MM.1S (cell line): ENCODE measurements at regions not wholly inside any gene's neighbourhood (a gene's known extent, or its start where the extent isn't known, plus 50 kb on each side); places are given as distances from the start of the nearest gene placed in this dataset.

Source experiments
- DNase-seq: peaks from one replicate; pipeline ENCODE4 v3.0.0-alpha.2; 2015
- H2AFZ ChIP-seq: fragments of 300-600 bp; sonication (generic); 2 replicates; pipeline ENCODE4 v1.6.0; 2016; ENCODE audit warnings: antibody characterized with exemption, low read length
- H3F3A ChIP-seq: fragments of 300-600 bp; sonication (generic); 2 replicates; pipeline ENCODE4 v1.6.1; 2016; ENCODE audit warnings: mild to moderate bottlenecking, antibody characterized with exemption, low read length, moderate library complexity, mixed read lengths; ENCODE audit not compliant: insufficient read depth
- H3K27ac ChIP-seq: fragments of 300-600 bp; sonication (generic); 2 replicates; pipeline ENCODE4 v1.5.1; 2016; ENCODE audit warnings: mild to moderate bottlenecking, low read length
- H3K27me3 ChIP-seq: fragments of 300-600 bp; sonication (generic); replicated peaks from 2 replicates; pipeline ENCODE4 v1.6.0; 2016; ENCODE audit warnings: low read length; ENCODE audit not compliant: insufficient read depth
- H3K36me3 ChIP-seq: fragments of 300-600 bp; sonication (generic); replicated peaks from 2 replicates; pipeline ENCODE4 v1.6.1; 2016; ENCODE audit warnings: mild to moderate bottlenecking, low read length, mixed read lengths; ENCODE audit not compliant: insufficient read depth
- H3K4me1 ChIP-seq: fragments of 300-600 bp; sonication (generic); 2 replicates; pipeline ENCODE4 v1.6.1; 2016; ENCODE audit warnings: low read length, mixed read lengths
- H3K4me2 ChIP-seq: fragments of 300-600 bp; sonication (generic); 2 replicates; pipeline ENCODE4 v1.6.0; 2016; ENCODE audit warnings: low read depth, low read length
- H3K4me3 ChIP-seq: fragments of 300-600 bp; sonication (generic); 2 replicates; pipeline ENCODE4 v1.5.1; 2016; ENCODE audit warnings: low read length, mixed read lengths
- H3K79me2 ChIP-seq: fragments of 300-600 bp; sonication (generic); 2 replicates; pipeline ENCODE4 v1.6.1; 2016; ENCODE audit warnings: mixed run types, low read length, mixed read lengths
- H3K9ac ChIP-seq: fragments of 300-600 bp; sonication (generic); 2 replicates; pipeline ENCODE4 v1.6.1; 2016; ENCODE audit warnings: low read length, mixed read lengths
- H3K9me2 ChIP-seq: fragments of 300-600 bp; sonication (generic); replicated peaks from 2 replicates; pipeline ENCODE4 v1.6.1; 2016; ENCODE audit warnings: mild to moderate bottlenecking, low read length, mixed read lengths; ENCODE audit not compliant: insufficient read depth
- H3K9me3 ChIP-seq: fragments of 300-600 bp; sonication (generic); replicated peaks from 2 replicates; pipeline ENCODE4 v1.6.1; 2016; ENCODE audit warnings: mild to moderate bottlenecking, low read length, mixed read lengths; ENCODE audit not compliant: insufficient read depth
- H4K20me1 ChIP-seq: fragments of 300-600 bp; sonication (generic); 2 replicates; pipeline ENCODE4 v1.6.1; 2016; ENCODE audit warnings: mild to moderate bottlenecking, low read length, moderate library complexity, mixed read lengths; ENCODE audit not compliant: insufficient read depth
- EZH2 ChIP-seq: fragments of 300-600 bp; sonication (generic); optimal IDR thresholded peaks from 2 replicates; pipeline ENCODE3; 2017; ENCODE audit warnings: low read depth, mild to moderate bottlenecking, antibody characterized with exemption, low read length, mixed read lengths
- EZH2phosphoT487 ChIP-seq: fragments of 300-600 bp; sonication (generic); IDR thresholded peaks from 2 replicates; pipeline ENCODE4 v1.6.1; 2018; ENCODE audit warnings: antibody characterized with exemption, low read length
- TF ChIP-seq, protein P1 (sequence below): fragments of 300-600 bp; sonication (generic); IDR thresholded peaks from 2 replicates; pipeline ENCODE4 v1.5.1; 2016; ENCODE audit warnings: antibody characterized with exemption, low read length, mixed read lengths

DNA sequence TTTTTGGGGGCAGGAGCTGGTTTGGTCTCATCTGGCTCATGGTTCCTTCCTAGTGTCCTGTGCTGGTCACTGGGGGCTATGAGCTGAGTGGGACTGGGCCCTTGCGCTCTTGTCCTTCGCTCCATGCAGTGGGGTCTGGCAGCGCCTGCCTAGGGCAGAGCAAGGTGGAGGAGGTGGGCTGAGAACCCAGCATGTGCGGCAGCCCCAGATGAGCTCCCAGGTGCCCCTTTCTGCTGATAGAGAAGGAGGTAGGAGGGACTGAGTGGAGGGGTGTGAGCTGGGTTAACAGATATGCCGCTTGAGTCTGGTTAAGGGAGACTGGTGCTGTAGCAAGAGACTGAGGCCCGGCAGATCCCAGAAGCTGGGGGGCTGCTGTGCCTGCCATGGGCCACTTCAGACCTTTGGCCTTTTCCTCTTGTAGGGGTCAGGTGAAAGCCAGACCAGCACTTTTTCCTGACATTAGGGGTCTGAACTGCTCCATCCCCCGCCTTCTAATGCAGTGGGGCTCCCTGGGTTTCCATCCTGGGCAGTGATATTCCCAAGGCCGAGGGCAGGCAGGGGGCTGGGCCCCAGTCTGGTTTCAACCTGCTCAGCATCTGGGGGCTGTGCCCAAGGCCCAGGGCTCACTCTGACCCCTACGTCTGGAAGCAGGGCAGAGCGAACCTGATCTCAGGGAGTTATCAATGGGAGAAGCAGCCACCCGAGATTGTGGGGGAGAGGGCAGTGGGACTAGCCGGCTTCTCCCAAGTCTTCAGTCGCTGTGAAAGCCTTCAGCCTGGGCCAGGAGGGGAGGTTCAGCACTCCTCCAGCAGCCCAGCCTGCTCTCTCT, 62.9 kb upstream of the PRR23C start:
- H3K9me2 ChIP-seq, result no peaks in the 10 kb centered on the region
- no peaks in the 10 kb centered on the region for H3K79me2 ChIP-seq
- no peaks in the 10 kb centered on the region for H3K36me3 ChIP-seq
- no peaks in the 10 kb centered on the region for H3K9me3 ChIP-seq
- no peaks in the 10 kb centered on the region for H3K27me3 ChIP-seq
- H3K4me2 ChIP-seq, result no peak overlapping the region
- no peaks in the 10 kb centered on the region for H4K20me1 ChIP-seq
- no peak for TF ChIP-seq EZH2
- H3K9ac ChIP-seq, result no peak overlapping the region
- no peak overlapping the region for H3K27ac ChIP-seq
- H3K4me3 ChIP-seq, result no peak overlapping the region
- peaks cover 26% of the 10 kb centered on the region for H3K4me1 ChIP-seq
- H2AFZ ChIP-seq, result no peak overlapping the region
- DNase-seq, result no peak
- H3F3A ChIP-seq, result peaks cover 7% of the 10 kb centered on the region; the same call in 1 of the 2 replicates

DNA sequence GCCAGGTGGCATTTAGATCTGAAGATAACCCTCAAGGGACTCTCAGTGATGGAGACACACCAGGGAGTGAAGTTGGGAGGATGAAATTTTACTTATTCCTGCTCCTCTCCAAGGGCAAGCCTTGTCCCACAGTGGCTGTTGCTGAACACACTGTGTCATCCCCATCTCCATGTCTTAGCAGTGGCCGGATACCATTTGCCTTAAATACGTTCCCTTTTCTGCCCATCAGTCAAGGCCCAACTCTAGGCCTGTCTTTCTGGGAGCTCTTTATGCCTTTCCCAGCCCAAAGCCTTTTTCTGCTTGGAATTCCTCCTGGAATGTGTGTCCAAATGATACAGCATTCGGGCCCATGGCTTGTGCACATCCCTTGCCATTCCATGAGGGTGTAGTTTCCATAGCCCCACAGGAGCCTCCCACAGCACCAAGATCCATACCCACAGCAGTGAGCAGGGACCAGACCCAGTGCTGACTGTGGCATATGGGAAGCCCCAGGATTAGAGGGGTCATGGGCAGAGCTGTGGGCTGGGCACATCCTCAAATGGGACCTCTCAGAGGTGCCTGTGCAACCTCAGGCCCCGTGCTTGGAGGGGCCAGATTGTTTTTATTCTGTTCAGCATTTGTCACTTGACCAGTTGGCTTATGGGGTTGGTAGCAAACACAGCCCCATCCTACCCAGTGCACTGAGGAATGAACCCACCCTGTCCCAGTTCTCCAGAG, 63.7 kb upstream of the PRR23C start:
- Histone ChIP-seq H3F3A (peaks cover 10% of the 10 kb centered on the region; the same call in 1 of the 2 replicates), H3K9ac (no peak overlapping the region), H3K9me3 (no peaks in the 10 kb centered on the region), H2AFZ (no peak overlapping the region), H3K27ac (no peak overlapping the region), H3K4me1 (peaks cover 26% of the 10 kb centered on the region), H3K9me2 (no peaks in the 10 kb centered on the region), H3K4me3 (no peak overlapping the region), H4K20me1 (no peaks in the 10 kb centered on the region), H3K79me2 (no peaks in the 10 kb centered on the region), H3K36me3 (no peaks in the 10 kb centered on the region), H3K4me2 (no peak overlapping the region), H3K27me3 (no peaks in the 10 kb centered on the region)
- TF ChIP-seq EZH2phosphoT487 (no peak), EZH2 (no peak)
- TF ChIP-seq, protein P1, sequence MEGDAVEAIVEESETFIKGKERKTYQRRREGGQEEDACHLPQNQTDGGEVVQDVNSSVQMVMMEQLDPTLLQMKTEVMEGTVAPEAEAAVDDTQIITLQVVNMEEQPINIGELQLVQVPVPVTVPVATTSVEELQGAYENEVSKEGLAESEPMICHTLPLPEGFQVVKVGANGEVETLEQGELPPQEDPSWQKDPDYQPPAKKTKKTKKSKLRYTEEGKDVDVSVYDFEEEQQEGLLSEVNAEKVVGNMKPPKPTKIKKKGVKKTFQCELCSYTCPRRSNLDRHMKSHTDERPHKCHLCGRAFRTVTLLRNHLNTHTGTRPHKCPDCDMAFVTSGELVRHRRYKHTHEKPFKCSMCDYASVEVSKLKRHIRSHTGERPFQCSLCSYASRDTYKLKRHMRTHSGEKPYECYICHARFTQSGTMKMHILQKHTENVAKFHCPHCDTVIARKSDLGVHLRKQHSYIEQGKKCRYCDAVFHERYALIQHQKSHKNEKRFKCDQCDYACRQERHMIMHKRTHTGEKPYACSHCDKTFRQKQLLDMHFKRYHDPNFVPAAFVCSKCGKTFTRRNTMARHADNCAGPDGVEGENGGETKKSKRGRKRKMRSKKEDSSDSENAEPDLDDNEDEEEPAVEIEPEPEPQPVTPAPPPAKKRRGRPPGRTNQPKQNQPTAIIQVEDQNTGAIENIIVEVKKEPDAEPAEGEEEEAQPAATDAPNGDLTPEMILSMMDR, result no peak
- no peak for DNase-seq

DNA sequence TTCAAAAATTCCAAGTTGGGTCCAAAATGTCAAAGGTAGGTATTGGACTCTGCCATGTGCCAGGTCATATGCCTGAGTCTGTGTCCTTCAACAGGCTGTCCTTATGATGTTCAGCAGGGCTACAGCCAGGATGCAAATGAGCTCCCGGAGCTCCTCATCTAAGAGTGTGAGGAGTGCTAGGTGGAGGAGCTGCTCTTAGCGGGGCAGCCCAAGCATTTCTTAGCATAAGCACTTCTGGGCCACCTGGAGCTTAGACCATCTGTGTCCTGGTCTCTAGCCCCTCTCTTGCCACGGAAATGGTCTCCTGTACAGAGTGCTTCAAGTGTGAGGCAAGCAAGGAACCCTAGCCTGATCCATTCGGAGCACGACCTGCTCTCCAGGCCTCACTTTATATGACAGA, 64.6 kb upstream of the PRR23C start:
- Histone ChIP-seq H2AFZ (no peak overlapping the region), H3K27me3 (no peaks in the 10 kb centered on the region), H3K79me2 (no peaks in the 10 kb centered on the region), H3K36me3 (no peaks in the 10 kb centered on the region), H3F3A (peaks cover 10% of the 10 kb centered on the region; the same call in 1 of the 2 replicates), H3K4me1 (peaks cover 26% of the 10 kb centered on the region), H3K4me3 (no peak overlapping the region), H3K4me2 (no peak overlapping the region), H3K27ac (no peak overlapping the region), H3K9me3 (no peaks in the 10 kb centered on the region), H3K9ac (no peak overlapping the region), H3K9me2 (no peaks in the 10 kb centered on the region), H4K20me1 (no peaks in the 10 kb centered on the region)
- no peak for DNase-seq
- TF ChIP-seq EZH2phosphoT487 (no peak), EZH2 (no peak)
- TF ChIP-seq, protein P1, result no peak
